ENCODE measurements at regions not wholly inside any gene's neighbourhood (a gene's known extent, or its start where the extent isn't known, plus 50 kb on each side); places are given as distances from the start of the nearest gene placed in this dataset.

- no peak for DNase-seq (ENCODE audit: low read depth in 3 of 3)
Observed at GRCh38 chr10:107277591-107277990, 113.1 kb upstream of the SORCS1 start.

GRCh38 chr10:107275806-107276205 is 111.3 kb upstream of the SORCS1 start:
- DNase-seq (ENCODE audit: low read depth in 3 of 3), result no peak

DNA sequence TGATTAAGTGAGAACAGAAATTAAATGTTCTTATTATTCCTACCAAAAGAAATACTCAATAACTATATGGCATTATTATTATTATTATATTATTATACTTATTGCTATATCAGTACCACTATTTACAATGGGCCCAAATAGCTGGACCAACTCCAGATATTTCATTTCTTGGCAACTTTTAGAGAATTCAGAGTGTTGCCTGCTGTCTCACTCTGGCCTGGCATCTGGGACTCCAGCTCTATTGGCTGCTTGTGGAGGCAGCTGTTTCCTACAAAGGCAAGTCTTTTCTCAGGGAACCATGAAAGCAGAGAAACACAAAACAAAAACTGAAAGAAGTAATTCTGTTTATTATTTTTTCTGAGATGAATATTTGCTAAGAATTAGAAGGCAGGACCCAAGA is 105.1 kb upstream of the SORCS1 start:
- DNase-seq (ENCODE audit: low read depth in 3 of 3), result no peak

- no peak for DNase-seq (ENCODE audit: low read depth in 3 of 3)
Observed at GRCh38 chr10:107264742-107265141, 100.2 kb upstream of the SORCS1 start.

GRCh38 chr10:107244122-107244521 is 79.6 kb upstream of the SORCS1 start:
- no peak for DNase-seq (ENCODE audit: low read depth in 3 of 3)

GRCh38 chr10:107238275-107238674 is 73.8 kb upstream of the SORCS1 start:
- DNase-seq (ENCODE audit: low read depth in 3 of 3), result no peak

DNA sequence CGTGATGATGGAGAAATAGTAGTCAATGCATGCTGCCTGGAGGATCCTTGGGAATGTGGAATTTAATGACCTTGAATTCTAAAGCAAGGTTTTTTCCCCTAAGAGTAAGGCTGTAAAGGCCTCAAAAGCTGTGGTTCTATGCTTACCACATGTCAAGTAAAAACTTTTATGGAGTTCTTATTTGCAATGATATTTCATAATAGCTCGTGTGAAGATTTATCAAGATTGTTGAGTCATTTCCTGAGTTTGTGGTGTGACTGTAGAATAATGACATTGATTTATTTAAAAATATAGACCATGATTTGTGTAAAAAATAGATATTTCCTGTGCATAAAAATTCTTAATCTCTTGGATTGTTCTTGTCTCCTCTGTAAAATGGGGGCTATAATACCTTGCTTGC is 67.5 kb upstream of the SORCS1 start:
- DNase-seq (ENCODE audit: low read depth in 3 of 3), result no peak

DNA sequence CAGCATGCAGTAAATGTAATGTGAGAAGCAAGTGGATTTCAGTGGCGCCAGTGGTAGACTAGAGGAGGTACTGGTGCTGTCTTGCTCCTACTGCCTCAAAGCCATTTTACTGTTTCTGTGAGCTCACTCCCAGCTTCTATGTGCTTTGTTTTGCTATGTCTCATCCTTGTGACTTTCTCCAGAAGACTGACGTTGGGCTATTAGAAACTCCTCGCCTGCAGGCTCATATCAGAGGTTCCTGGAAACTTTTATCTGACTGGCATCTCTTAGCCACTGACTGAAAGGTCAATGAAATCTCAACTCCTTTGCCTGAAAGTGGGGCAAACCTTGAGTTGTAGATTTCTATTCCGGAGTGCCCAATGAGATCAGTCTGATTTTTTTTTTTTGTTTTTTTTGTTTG is 66.4 kb upstream of the SORCS1 start:
- no peak for DNase-seq (ENCODE audit: low read depth in 3 of 3)

GRCh38 chr10:107215681-107216080 is 51.2 kb upstream of the SORCS1 start:
- no peak for DNase-seq (ENCODE audit: low read depth in 3 of 3)
